ENCODE measurements at regions not wholly inside any gene's neighbourhood (a gene's known extent, or its start where the extent isn't known, plus 50 kb on each side); places are given as distances from the start of the nearest gene placed in this dataset.

GRCh38 chr16:73996624-73997339, 299.8 kb upstream of the PSMD7 start:
- no peaks in the 10 kb centered on the region for H3K9me3 ChIP-seq (ENCODE audit: insufficient read depth in 2 of 2, low read depth in 1 of 2, low read length in 1 of 2)
- H4K91ac ChIP-seq (replicated peaks; ENCODE audit: insufficient read length, low read length), result no peak overlapping the region
- no peak overlapping the region for H3K56ac ChIP-seq (replicated peaks; ENCODE audit: insufficient read length, low read depth, low read length)
- ChIA-PET CTCF (ENCODE audit: partially characterized antibody) (interaction anchor here (2.4 kb wide), 1 partner anchor 38 kb away, joined by 11 read pairs; no protein-coding TSS in a partner anchor), POLR2A (ENCODE audit: partially characterized antibody) (no interaction called here)
- no peak overlapping the region for H3K18ac ChIP-seq (ENCODE audit: extremely low read depth, low read length)
- H4K5ac ChIP-seq (ENCODE audit: insufficient read length, low read depth, low read length), result no peak overlapping the region
- no peak overlapping the region for H2BK15ac ChIP-seq (ENCODE audit: low read length)
- DNase-seq (ENCODE audit: low read depth in 1 of 2, low spot score in 2 of 2) (no peak), FAIRE-seq (no peak)
- no peak overlapping the region for H2AFZ ChIP-seq (ENCODE audit: low read length)
- H2BK5ac ChIP-seq (ENCODE audit: low read depth, low read length), result no peak overlapping the region
- no peak overlapping the region for H3K9ac ChIP-seq (replicated peaks in 1 of 4; ENCODE audit: extremely low read depth in 1 of 4, low read depth in 3 of 4, low read length in 3 of 4)
- no peak overlapping the region for H3K4me3 ChIP-seq (ENCODE audit: extremely low read depth in 1 of 4, insufficient read depth in 2 of 4, low read depth in 3 of 4, low read length in 4 of 4)
- H2BK20ac ChIP-seq (ENCODE audit: low read length), result no peak overlapping the region
- no peak overlapping the region for H3K27ac ChIP-seq (ENCODE audit: low read depth, low read length)
- no peaks in the 10 kb centered on the region for H3K79me1 ChIP-seq (ENCODE audit: low read depth, low read length)
- H3K4me1 ChIP-seq (replicated peaks in 1 of 4; ENCODE audit: control insufficient read depth in 3 of 4, insufficient read depth in 4 of 4, low read length in 3 of 4), result no peaks in the 10 kb centered on the region
- no peak overlapping the region for H2BK12ac ChIP-seq (ENCODE audit: low read depth, low read length)
- no peaks in the 10 kb centered on the region for H4K20me1 ChIP-seq (replicated peaks in 1 of 2; ENCODE audit: control insufficient read depth in 1 of 2, insufficient read depth in 2 of 2, low read length in 2 of 2)
- H3K23ac ChIP-seq (ENCODE audit: insufficient read length), result no peak overlapping the region
- H3K4me2 ChIP-seq (ENCODE audit: insufficient read depth in 1 of 2, low read depth in 2 of 2, low read length in 2 of 2), result no peak overlapping the region
- no peak overlapping the region for H2BK120ac ChIP-seq (replicated peaks; ENCODE audit: low read depth, low read length)
- TF ChIP-seq BACH1 (IDR thresholded peaks at IDR 0.05; ENCODE audit: low read length) (no peak), KDM1A (IDR thresholded peaks at IDR 0.05; ENCODE audit: borderline replicate concordance, low read length) (no peak), CEBPB (IDR thresholded peaks at IDR 0.05; ENCODE audit: low read depth, low read length) (peak; percentile 55; the same call in 1 of the 2 replicates)
- H3K79me2 ChIP-seq (ENCODE audit: control insufficient read depth in 1 of 2, insufficient read depth in 2 of 2, low read length in 2 of 2), result no peaks in the 10 kb centered on the region
- H2AK5ac ChIP-seq (ENCODE audit: low read depth, low read length), result no peak overlapping the region
- 85% methylated on average over 11 of the region's 11 CpGs; no CpG with 5 or more reads in 1 of the 2 experiments for WGBS, 2 experiments (ENCODE audit: extremely low coverage in 1 of 2, insufficient coverage in 1 of 2, insufficient read length in 1 of 2, insufficient replicate concordance in 2 of 2, low coverage in 1 of 2, low lambda C conversion rate in 2 of 2, missing lambda C conversion rate in 1 of 2)
- no peaks in the 10 kb centered on the region for H3K27me3 ChIP-seq (replicated peaks in 1 of 4; ENCODE audit: control insufficient read depth in 3 of 4, extremely low read depth in 1 of 4, insufficient read depth in 3 of 4, low read length in 3 of 4)
- no peak overlapping the region for H3K14ac ChIP-seq (ENCODE audit: insufficient read length)
- H3K4ac ChIP-seq (replicated peaks; ENCODE audit: insufficient read length, low read depth, low read length), result no peak overlapping the region
- no peaks in the 10 kb centered on the region for H3K36me3 ChIP-seq (ENCODE audit: control insufficient read depth in 2 of 4, insufficient read depth in 4 of 4, low read length in 3 of 4)
- no peak overlapping the region for H4K8ac ChIP-seq (ENCODE audit: extremely low read depth, insufficient read depth, low read length)
- no peaks in the 10 kb centered on the region for H3K23me2 ChIP-seq (ENCODE audit: low read depth, low read length)

Measured in H1 (cell line).